GM13977 (cell line): ENCODE measurements at regions not wholly inside any gene's neighbourhood (a gene's known extent, or its start where the extent isn't known, plus 50 kb on each side); places are given as distances from the start of the nearest gene placed in this dataset.

Source experiments
- DNase-seq: peaks from one replicate; pipeline ENCODE4 v3.0.0; 2012; ENCODE audit warnings: low spot score
- CTCF ChIP-seq: IDR thresholded peaks from 2 replicates; pipeline ENCODE4 v1.5.1; 2012; ENCODE audit warnings: mild to moderate bottlenecking, control low read depth; ENCODE audit not compliant: insufficient read depth; ENCODE audit errors: extremely low read depth, missing control alignments
- in situ Hi-C: fragments of 300-500 bp; cut with MboI; formaldehyde crosslinking; loops from one replicate; pipeline ENCODE4 v1.12.0; 2022; ENCODE audit warnings: low sequenced_read_pairs, low pct_unique_long_range_greater_than_20kb, mixed read lengths, inconsistent platforms; ENCODE audit not compliant: unreplicated experiment

DNA sequence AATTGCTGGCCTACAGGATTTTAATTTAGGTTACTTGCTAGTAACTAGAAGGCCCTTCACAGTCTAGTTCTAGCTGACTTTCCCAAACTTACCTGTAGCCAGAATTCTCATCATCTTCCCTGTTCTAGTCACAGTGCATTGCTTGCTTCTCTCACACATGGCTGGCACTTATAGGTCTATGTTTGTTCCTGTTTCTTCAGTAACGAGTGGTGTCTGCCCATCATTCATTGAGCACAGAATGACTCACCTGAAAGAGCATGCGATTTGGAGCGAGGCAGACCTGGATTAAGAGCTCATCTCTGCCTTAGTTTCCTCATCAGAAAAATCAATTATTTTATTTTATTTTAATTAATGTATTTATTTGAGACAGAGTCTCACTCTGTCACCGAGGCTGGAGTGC lies 201.7 kb upstream of the ANK2 start:
- no peak for TF ChIP-seq CTCF
- DNase-seq: no peak
- in situ Hi-C loops: no loop called here

DNA sequence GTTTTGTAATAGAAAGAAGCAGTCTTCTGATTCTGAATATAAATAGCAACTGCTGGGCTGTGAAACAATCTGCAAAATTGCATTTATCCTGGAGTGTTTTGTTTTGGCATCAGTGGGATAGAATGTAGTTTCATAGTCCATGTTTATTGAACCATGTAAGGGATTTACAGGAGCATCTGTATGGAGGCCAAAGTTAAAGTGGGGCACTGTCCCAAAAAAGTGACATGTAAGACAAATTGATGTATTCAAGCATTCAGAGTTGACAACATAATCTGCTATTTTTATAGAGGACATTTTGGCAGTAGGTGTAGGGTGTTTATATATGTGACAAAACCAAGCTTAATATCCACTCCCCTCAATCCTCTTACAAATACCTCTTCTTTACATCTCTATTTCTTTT lies 200.5 kb upstream of the ANK2 start:
- TF ChIP-seq CTCF: no peak
- in situ Hi-C loops: no loop called here
- DNase-seq: no peak

- no peak for TF ChIP-seq CTCF
- DNase-seq: no peak
- in situ Hi-C loops: no loop called here
These were observed 196.9 kb upstream of the ANK2 start for GRCh38 chr4:112852601-112853000.

- in situ Hi-C loops: no loop called here
- TF ChIP-seq CTCF: peak; percentile 32
- DNase-seq: no peak
These were observed 195.7 kb upstream of the ANK2 start for GRCh38 chr4:112853662-112854256.

DNA sequence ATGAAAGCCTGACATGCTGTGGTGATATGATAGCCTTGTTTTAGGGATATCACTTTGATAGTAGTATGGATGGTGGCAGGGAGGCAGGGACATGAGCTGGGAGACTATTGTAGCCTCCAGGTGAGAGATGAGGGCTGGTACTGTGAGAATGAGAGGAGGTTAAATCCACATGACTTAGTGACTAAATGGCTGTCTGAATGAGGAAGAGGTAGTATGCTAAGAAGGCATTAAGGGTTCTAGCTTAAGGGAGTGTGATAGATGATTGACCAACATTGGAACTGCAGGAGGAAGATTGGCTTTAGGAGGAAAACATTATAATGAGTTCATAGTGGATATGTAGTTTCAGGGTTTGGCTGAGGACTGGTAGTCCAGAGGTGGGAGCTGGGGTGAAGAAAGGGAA lies 195.0 kb upstream of the ANK2 start:
- in situ Hi-C loops: no loop called here
- DNase-seq: no peak
- TF ChIP-seq CTCF: no peak

GRCh38 chr4:112855058-112855457 lies 194.4 kb upstream of the ANK2 start:
- no peak for DNase-seq
- TF ChIP-seq CTCF: no peak
- in situ Hi-C loops: no loop called here

GRCh38 chr4:112857461-112857860 lies 192.0 kb upstream of the ANK2 start:
- TF ChIP-seq CTCF: no peak
- DNase-seq: no peak
- in situ Hi-C loops: no loop called here
